Activated naive CD4-positive, alpha-beta T cell treated with anti-CD3 and anti-CD28 coated beads for 36 hours (primary cell): ENCODE measurements at regions not wholly inside any gene's neighbourhood (a gene's known extent, or its start where the extent isn't known, plus 50 kb on each side); places are given as distances from the start of the nearest gene placed in this dataset.

Source experiments
- CTCF ChIA-PET: fragments of 350-600 bp; sonication (Branson Sonifier 250); formaldehyde crosslinking; loops from one replicate; lab custom pipeline; 2021; ENCODE audit warnings: antibody characterized with exemption; lab: Charles Lee
- DNase-seq: peaks from one replicate; pipeline ENCODE4 v3.0.0-alpha.2; 2020
- H3K27ac Mint-ChIP-seq: one replicate; pipeline ENCODE4 v1.8.0; 2021; ENCODE audit warnings: mild to moderate bottlenecking, mixed read lengths
- H3K27me3 Mint-ChIP-seq: one replicate; pipeline ENCODE4 v1.8.0; 2021; ENCODE audit warnings: low read depth, mixed read lengths
- H3K36me3 Mint-ChIP-seq: one replicate; pipeline ENCODE4 v1.8.0; 2021; ENCODE audit warnings: low read depth, mixed read lengths
- H3K4me1 Mint-ChIP-seq: one replicate; pipeline ENCODE4 v1.8.0; 2021; ENCODE audit warnings: low read depth, mixed read lengths
- H3K4me3 Mint-ChIP-seq: one replicate; pipeline ENCODE4 v1.8.0; 2021; ENCODE audit warnings: mild to moderate bottlenecking, moderate library complexity, mixed read lengths
- H3K9me3 Mint-ChIP-seq: one replicate; pipeline ENCODE4 v1.8.0; 2021; ENCODE audit warnings: mixed read lengths
- intact Hi-C: fragments of 100-400 bp; cut with micrococcal nuclease; formaldehyde crosslinking; loops from one replicate; pipeline ENCODE4 v1.15.1; 2023

GRCh38 chr3:6612034-6612616 is 248.8 kb upstream of the GRM7 start:
- Mint-ChIP-seq H3K9me3 (peaks cover 13% of the 10 kb centered on the region), H3K27ac (no peak overlapping the region), H3K27me3 (peaks cover 2% of the 10 kb centered on the region), H3K4me1 (no peaks in the 10 kb centered on the region), H3K36me3 (no peaks in the 10 kb centered on the region), H3K4me3 (no peak overlapping the region)
- CTCF ChIA-PET, result no interaction called here
- intact Hi-C loops, result no loop called here
- no peak for DNase-seq

GRCh38 chr3:6622260-6622659 is 238.7 kb upstream of the GRM7 start:
- Mint-ChIP-seq H3K36me3 (no peaks in the 10 kb centered on the region), H3K27me3 (no peaks in the 10 kb centered on the region), H3K4me1 (no peaks in the 10 kb centered on the region), H3K27ac (no peak overlapping the region), H3K9me3 (no peaks in the 10 kb centered on the region), H3K4me3 (no peak overlapping the region)
- CTCF ChIA-PET, result no interaction called here
- intact Hi-C loops, result no loop called here
- DNase-seq, result no peak

- intact Hi-C loops, result no loop called here
- Mint-ChIP-seq H3K27ac (no peak overlapping the region), H3K27me3 (no peaks in the 10 kb centered on the region), H3K4me1 (no peaks in the 10 kb centered on the region), H3K9me3 (no peaks in the 10 kb centered on the region), H3K36me3 (no peaks in the 10 kb centered on the region), H3K4me3 (no peak overlapping the region)
- CTCF ChIA-PET, result no interaction called here
- no peak for DNase-seq
These were observed 238.2 kb upstream of the GRM7 start for GRCh38 chr3:6622712-6623111.

- H3K4me1 Mint-ChIP-seq, result no peaks in the 10 kb centered on the region
- intact Hi-C loops, result no loop called here
- no peak overlapping the region for H3K27ac Mint-ChIP-seq
- H3K4me3 Mint-ChIP-seq, result no peak overlapping the region
- no peaks in the 10 kb centered on the region for H3K27me3 Mint-ChIP-seq
- no peak for DNase-seq
- H3K36me3 Mint-ChIP-seq, result no peaks in the 10 kb centered on the region
- CTCF ChIA-PET, result no interaction called here
- H3K9me3 Mint-ChIP-seq, result peaks cover 2% of the 10 kb centered on the region
These were observed 229.5 kb upstream of the GRM7 start for GRCh38 chr3:6631376-6631775.

GRCh38 chr3:6640907-6641306 is 220.0 kb upstream of the GRM7 start:
- H3K4me1 Mint-ChIP-seq, result no peaks in the 10 kb centered on the region
- H3K27me3 Mint-ChIP-seq, result no peaks in the 10 kb centered on the region
- H3K9me3 Mint-ChIP-seq, result peaks cover 12% of the 10 kb centered on the region
- no peaks in the 10 kb centered on the region for H3K36me3 Mint-ChIP-seq
- CTCF ChIA-PET, result no interaction called here
- no peak for DNase-seq
- intact Hi-C loops, result no loop called here
- no peak overlapping the region for H3K4me3 Mint-ChIP-seq
- H3K27ac Mint-ChIP-seq, result no peak overlapping the region

GRCh38 chr3:6644070-6644929 is 216.6 kb upstream of the GRM7 start:
- CTCF ChIA-PET, result interaction anchor here (0.6 kb wide), 1 partner anchor 225 kb away, joined by 3 read pairs; no protein-coding TSS in a partner anchor
- intact Hi-C loops, result no loop called here
- DNase-seq, result no peak
- Mint-ChIP-seq H3K9me3 (peaks cover 13% of the 10 kb centered on the region), H3K4me3 (no peak overlapping the region), H3K27ac (no peak overlapping the region), H3K27me3 (no peaks in the 10 kb centered on the region), H3K36me3 (no peaks in the 10 kb centered on the region), H3K4me1 (no peaks in the 10 kb centered on the region)

GRCh38 chr3:6654670-6655069 is 206.2 kb upstream of the GRM7 start:
- no peak overlapping the region for H3K27ac Mint-ChIP-seq
- intact Hi-C loops, result no loop called here
- CTCF ChIA-PET, result no interaction called here
- H3K4me1 Mint-ChIP-seq, result no peaks in the 10 kb centered on the region
- no peaks in the 10 kb centered on the region for H3K27me3 Mint-ChIP-seq
- H3K36me3 Mint-ChIP-seq, result no peaks in the 10 kb centered on the region
- H3K9me3 Mint-ChIP-seq, result peaks cover 28% of the 10 kb centered on the region
- no peak overlapping the region for H3K4me3 Mint-ChIP-seq
- no peak for DNase-seq

- Mint-ChIP-seq H3K4me1 (no peaks in the 10 kb centered on the region), H3K27me3 (no peaks in the 10 kb centered on the region), H3K27ac (no peak overlapping the region), H3K36me3 (no peaks in the 10 kb centered on the region), H3K4me3 (no peak overlapping the region), H3K9me3 (peaks cover 28% of the 10 kb centered on the region)
- CTCF ChIA-PET, result no interaction called here
- DNase-seq, result no peak
- intact Hi-C loops, result no loop called here
These were observed 205.6 kb upstream of the GRM7 start for GRCh38 chr3:6655275-6655674.

GRCh38 chr3:6657591-6657990 is 203.3 kb upstream of the GRM7 start:
- no peaks in the 10 kb centered on the region for H3K27me3 Mint-ChIP-seq
- no peak overlapping the region for H3K27ac Mint-ChIP-seq
- peaks cover 27% of the 10 kb centered on the region for H3K9me3 Mint-ChIP-seq
- intact Hi-C loops, result no loop called here
- H3K36me3 Mint-ChIP-seq, result no peaks in the 10 kb centered on the region
- H3K4me1 Mint-ChIP-seq, result no peaks in the 10 kb centered on the region
- CTCF ChIA-PET, result no interaction called here
- DNase-seq, result no peak
- no peak overlapping the region for H3K4me3 Mint-ChIP-seq

- Mint-ChIP-seq H3K4me1 (no peaks in the 10 kb centered on the region), H3K9me3 (peaks cover 16% of the 10 kb centered on the region), H3K27ac (no peak overlapping the region), H3K36me3 (no peaks in the 10 kb centered on the region), H3K27me3 (no peaks in the 10 kb centered on the region), H3K4me3 (no peak overlapping the region)
- CTCF ChIA-PET, result no interaction called here
- intact Hi-C loops, result no loop called here
- DNase-seq, result no peak
These were observed 193.6 kb upstream of the GRM7 start for GRCh38 chr3:6667354-6667753.

- CTCF ChIA-PET, result no interaction called here
- intact Hi-C loops, result no loop called here
- Mint-ChIP-seq H3K9me3 (peaks cover 11% of the 10 kb centered on the region), H3K27ac (no peak overlapping the region), H3K36me3 (no peaks in the 10 kb centered on the region), H3K4me1 (no peaks in the 10 kb centered on the region), H3K4me3 (no peak overlapping the region), H3K27me3 (no peaks in the 10 kb centered on the region)
- no peak for DNase-seq
These were observed 189.6 kb upstream of the GRM7 start for GRCh38 chr3:6671363-6671762.

GRCh38 chr3:6679510-6679909 is 181.4 kb upstream of the GRM7 start:
- CTCF ChIA-PET, result no interaction called here
- H3K9me3 Mint-ChIP-seq, result peaks cover 6% of the 10 kb centered on the region
- no peak overlapping the region for H3K27ac Mint-ChIP-seq
- no peak overlapping the region for H3K4me3 Mint-ChIP-seq
- intact Hi-C loops, result no loop called here
- DNase-seq, result no peak
- no peaks in the 10 kb centered on the region for H3K4me1 Mint-ChIP-seq
- H3K36me3 Mint-ChIP-seq, result no peaks in the 10 kb centered on the region
- no peaks in the 10 kb centered on the region for H3K27me3 Mint-ChIP-seq

- CTCF ChIA-PET, result no interaction called here
- H3K9me3 Mint-ChIP-seq, result peaks cover 6% of the 10 kb centered on the region
- DNase-seq, result no peak
- H3K4me3 Mint-ChIP-seq, result no peak overlapping the region
- H3K36me3 Mint-ChIP-seq, result no peaks in the 10 kb centered on the region
- intact Hi-C loops, result no loop called here
- H3K4me1 Mint-ChIP-seq, result no peaks in the 10 kb centered on the region
- H3K27me3 Mint-ChIP-seq, result no peaks in the 10 kb centered on the region
- H3K27ac Mint-ChIP-seq, result no peak overlapping the region
These were observed 180.7 kb upstream of the GRM7 start for GRCh38 chr3:6680119-6680806.
